HG02610 (cell line): ENCODE measurements at regions not wholly inside any gene's neighbourhood (a gene's known extent, or its start where the extent isn't known, plus 50 kb on each side); places are given as distances from the start of the nearest gene placed in this dataset.

Experiments used
- ATAC-seq: cut with Tn5 transposase; IDR thresholded peaks from one replicate; pipeline ENCODE4 v1.9.1; 2021; ENCODE audit warnings: mild to moderate bottlenecking, moderate library complexity; ENCODE audit not compliant: unreplicated experiment

- no peak for ATAC-seq
Observed at GRCh38 chr15:45941367-45941766, 306.5 kb downstream of the SQOR start.

DNA sequence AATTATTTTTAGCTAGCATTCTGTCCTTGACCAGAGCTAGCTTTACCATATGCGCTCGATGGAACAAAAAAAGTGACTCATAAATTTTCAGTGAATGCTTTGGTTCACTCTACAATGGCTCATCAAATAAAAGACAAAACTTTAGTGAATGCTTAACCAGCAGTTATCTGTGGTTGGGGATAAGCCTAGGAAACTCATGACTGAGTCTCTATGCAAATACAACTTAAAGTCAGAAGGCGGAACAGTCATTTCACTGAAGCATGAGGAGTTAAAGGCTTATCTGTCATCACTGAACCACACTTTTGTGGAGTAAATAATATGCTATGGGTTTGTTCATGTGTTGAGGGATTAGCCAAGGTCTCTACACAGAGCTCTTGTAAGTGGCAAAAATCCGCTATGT, 308.4 kb downstream of the SQOR start:
- no peak for ATAC-seq

- ATAC-seq: no peak
Observed at GRCh38 chr15:45946111-45946510, 311.3 kb downstream of the SQOR start.

DNA sequence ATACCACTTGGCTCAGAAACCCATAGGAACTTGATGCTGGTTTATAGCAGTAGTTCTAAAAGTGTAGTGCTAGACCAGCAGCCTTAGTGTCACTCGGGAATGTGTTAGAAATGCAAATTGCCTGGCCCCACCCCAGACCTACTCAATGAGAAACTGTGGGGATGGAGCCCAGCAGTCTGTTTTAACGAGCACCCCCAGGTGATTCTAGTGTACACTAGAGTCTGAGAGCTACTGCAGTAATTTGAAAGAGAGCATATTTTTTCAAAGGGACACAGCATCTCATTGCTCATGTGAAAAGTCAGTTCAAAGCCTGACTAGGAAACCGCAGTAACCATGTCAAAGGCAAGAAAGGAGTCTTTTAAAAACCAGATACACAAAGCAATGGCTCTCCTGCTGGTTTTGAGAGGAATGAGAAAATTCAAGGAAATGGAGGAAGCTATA, 313.4 kb downstream of the SQOR start:
- no peak for ATAC-seq

DNA sequence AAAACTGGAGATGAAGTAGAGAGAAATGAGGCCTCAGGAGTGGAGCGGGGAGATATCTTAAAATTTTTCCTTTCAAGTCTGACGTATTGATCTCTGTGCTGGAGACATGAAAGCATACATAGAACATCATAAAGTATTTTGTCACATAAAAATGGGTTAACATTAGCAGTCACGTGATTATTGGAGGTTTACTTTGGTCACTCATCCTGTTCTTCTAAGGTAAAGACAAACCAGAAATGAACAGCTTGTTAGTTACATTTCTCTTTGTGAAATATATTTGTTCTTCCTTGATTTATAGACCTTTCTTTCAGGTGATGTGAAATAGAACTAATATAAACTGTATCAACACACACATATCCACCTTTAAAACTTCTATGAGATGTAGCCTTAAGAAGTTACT, 324.1 kb downstream of the SQOR start:
- no peak for ATAC-seq

DNA sequence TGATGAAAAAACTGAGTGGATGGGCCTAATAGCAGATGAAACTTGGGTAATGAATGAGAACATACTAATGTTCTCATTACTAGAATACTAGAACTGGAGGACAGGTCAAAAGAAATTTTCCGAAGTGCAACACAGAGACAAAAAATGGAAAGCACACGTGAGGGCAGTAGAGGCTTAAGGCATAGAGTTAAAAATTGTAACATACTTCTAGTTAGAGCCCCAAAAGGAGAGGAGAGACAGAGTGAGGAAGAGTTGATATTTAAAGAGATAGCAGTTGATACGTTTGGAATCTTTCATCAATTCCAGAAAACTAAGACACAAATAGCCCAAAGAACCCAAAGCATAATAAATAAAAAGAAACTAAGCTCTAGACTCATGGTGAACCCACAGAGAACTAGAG, 327.9 kb downstream of the SQOR start:
- no peak for ATAC-seq

GRCh38 chr15:45970542-45970941, 335.7 kb downstream of the SQOR start:
- no peak for ATAC-seq

- no peak for ATAC-seq
Observed at GRCh38 chr15:45980366-45980765, 345.5 kb downstream of the SQOR start.

- ATAC-seq: no peak
Observed at GRCh38 chr15:45981625-45982024, 346.8 kb downstream of the SQOR start.

GRCh38 chr15:45991863-45992262, 357.0 kb downstream of the SQOR start:
- no peak for ATAC-seq

- no peak for ATAC-seq
Observed at GRCh38 chr15:45993072-45993471, 358.2 kb downstream of the SQOR start.

GRCh38 chr15:45993508-45993907, 358.7 kb downstream of the SQOR start:
- no peak for ATAC-seq

- ATAC-seq: no peak
Observed at GRCh38 chr15:45995800-45996199, 361.0 kb downstream of the SQOR start.

DNA sequence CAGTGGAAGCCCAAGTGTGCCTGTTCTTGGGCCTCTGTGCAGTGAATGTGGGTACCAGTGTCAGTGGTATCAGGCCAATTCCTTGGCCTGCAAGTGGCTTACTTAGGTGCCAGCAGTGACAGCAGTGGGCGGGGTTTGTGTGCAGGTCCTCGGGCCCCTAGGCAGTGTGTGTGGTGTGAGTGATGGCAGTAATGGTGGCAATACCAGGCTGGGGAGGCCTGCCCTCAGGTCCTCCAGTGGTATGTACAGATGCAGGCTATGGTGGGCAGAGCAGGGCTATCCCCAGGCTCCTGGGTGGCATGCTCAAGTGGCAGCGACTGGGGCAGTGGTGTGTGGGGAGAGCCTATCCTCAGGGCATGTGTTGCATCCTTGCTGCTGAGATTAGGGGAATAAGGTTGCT, 379.7 kb downstream of the SQOR start:
- no peak for ATAC-seq

DNA sequence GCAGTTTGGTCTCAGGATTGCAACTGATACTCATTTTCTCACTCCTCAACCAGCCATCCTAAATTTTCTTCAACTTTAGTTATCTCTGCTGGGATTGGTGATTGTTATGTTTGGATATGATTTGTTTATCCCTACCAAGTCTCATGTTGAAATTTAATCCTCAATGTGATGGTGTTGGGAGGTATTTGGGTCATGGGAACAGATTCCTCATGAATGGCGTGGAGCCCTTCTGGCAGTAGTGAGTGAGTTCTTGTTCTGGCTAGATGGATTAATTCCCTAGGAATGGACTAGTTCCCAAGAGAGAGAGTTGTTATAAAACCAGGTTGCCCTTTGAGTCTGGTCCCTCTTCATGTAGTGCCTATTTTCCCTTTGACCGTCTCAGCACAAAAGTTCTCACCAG, 399.9 kb downstream of the SQOR start:
- ATAC-seq: no peak

GRCh38 chr15:46039703-46040102, 404.9 kb downstream of the SQOR start:
- ATAC-seq: no peak

- no peak for ATAC-seq
Observed at GRCh38 chr15:46041905-46042304, 407.1 kb downstream of the SQOR start.

GRCh38 chr15:46059921-46060594, 425.2 kb downstream of the SQOR start:
- ATAC-seq: no peak

- ATAC-seq: no peak
Observed at GRCh38 chr15:46061002-46061401, 426.2 kb downstream of the SQOR start.

GRCh38 chr15:46077220-46077619, 442.4 kb downstream of the SQOR start:
- ATAC-seq: no peak

- no peak for ATAC-seq
Observed at GRCh38 chr15:46079046-46079445, 444.2 kb downstream of the SQOR start.

DNA sequence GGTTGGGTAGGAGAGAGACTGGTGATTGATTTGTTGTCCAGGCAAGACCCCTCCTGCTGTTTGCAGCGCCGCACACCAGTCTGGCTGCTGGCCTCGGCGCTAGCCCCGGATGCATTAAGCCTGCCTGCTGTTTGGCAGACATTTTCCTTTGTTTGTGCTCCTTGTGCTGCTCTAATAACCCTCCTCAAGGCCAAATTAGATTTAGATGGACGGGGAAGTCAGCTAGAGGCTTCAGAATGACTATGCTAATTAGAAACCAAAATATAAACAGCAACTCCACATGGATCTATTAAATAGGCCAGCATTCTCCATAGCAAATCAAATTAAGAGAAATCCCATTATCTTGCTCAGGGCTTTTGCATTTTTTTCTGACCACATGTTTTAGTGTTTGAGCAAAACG, 445.2 kb downstream of the SQOR start:
- no peak for ATAC-seq
